ENCODE measurements at regions not wholly inside any gene's neighbourhood (a gene's known extent, or its start where the extent isn't known, plus 50 kb on each side); places are given as distances from the start of the nearest gene placed in this dataset.

DNA sequence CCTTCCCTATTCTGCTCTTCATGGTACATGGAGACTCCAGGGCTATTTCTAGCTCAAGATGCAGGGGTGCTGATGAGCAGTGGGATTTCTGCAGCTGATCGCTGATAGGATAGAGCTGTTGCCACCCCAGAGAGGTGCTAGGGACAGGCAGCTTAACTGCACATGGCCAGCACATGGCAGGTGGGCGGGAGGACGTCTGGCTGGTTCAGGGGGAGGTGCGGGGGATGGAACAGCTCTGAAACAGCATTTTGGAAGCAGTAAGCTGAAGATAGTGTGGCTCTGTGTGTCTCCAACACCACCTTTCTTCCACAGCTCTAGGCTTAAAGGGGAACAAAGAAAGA lies 151.9 kb upstream of the PELI1 start:
- no peak for TF ChIP-seq EZH2 (optimal IDR thresholded peaks at IDR 0.05; ENCODE audit: low read depth, low read length)
- no peak for TF ChIP-seq CTCF (IDR thresholded peaks at IDR 0.05; ENCODE audit: low read length)
